Liver (tissue), 8 donors: ENCODE measurements at regions not wholly inside any gene's neighbourhood (a gene's known extent, or its start where the extent isn't known, plus 50 kb on each side); places are given as distances from the start of the nearest gene placed in this dataset.

Source experiments
- DNase-seq: peaks from one replicate; pipeline ENCODE4 v3.0.0-alpha.2; 2017; ENCODE audit warnings: low spot score
- H3K27ac ChIP-seq, 2 donors: one replicate each; pipeline ENCODE4 v1.7.0; 2013; ENCODE audit warnings: inconsistent platforms in 2 of 2, low read length in 2 of 2, control low read depth in 1 of 2, low read depth in 1 of 2, mild to moderate bottlenecking in 1 of 2
- H3K27me3 ChIP-seq, 4 donors: one replicate each; pipeline versions ENCODE4 v1.6.1 to v1.7.0; 2013; ENCODE audit warnings: low read length in 3 of 4, inconsistent platforms in 1 of 4, mild to moderate bottlenecking in 1 of 4, moderate library complexity in 1 of 4; ENCODE audit not compliant: control insufficient read depth in 4 of 4, insufficient read depth in 4 of 4
- H3K36me3 ChIP-seq, 4 donors: one replicate each; pipeline versions ENCODE4 v1.6.1 to v1.7.0; 2013; ENCODE audit warnings: low read length in 3 of 4, mild to moderate bottlenecking in 3 of 4, low read depth in 1 of 4, moderate library complexity in 1 of 4; ENCODE audit not compliant: control insufficient read depth in 4 of 4, insufficient read depth in 3 of 4
- H3K4me1 ChIP-seq, 4 donors: one replicate each; pipeline versions ENCODE4 v1.6.1 to v1.7.0; 2013; ENCODE audit warnings: low read length in 3 of 4, mild to moderate bottlenecking in 3 of 4, moderate library complexity in 1 of 4; ENCODE audit not compliant: control insufficient read depth in 4 of 4, insufficient read depth in 4 of 4
- H3K4me3 ChIP-seq, 3 donors: one replicate each; pipeline versions ENCODE4 v1.6.1 to v1.7.0; 2013; ENCODE audit warnings: low read length in 3 of 3, control low read depth in 1 of 3, low read depth in 1 of 3, mild to moderate bottlenecking in 1 of 3
- H3K9ac ChIP-seq, 2 donors: one replicate each; pipeline ENCODE4 v1.7.0; 2013; ENCODE audit warnings: low read length in 2 of 2, mild to moderate bottlenecking in 2 of 2, moderate library complexity in 2 of 2, control low read depth in 1 of 2, low read depth in 1 of 2
- H3K9me3 ChIP-seq, 4 donors: one replicate each; pipeline versions ENCODE4 v1.6.1 to v1.7.0; 2013; ENCODE audit warnings: low read length in 3 of 4; ENCODE audit not compliant: control insufficient read depth in 4 of 4
- EGR1 ChIP-seq, 2 donors: IDR thresholded peaks; 2 replicates each; pipeline ENCODE4 v1.6.1; 2016 to 2018; ENCODE audit warnings: antibody characterized with exemption in 2 of 2, low read depth in 2 of 2
- FOXA1 ChIP-seq: IDR thresholded peaks from 2 replicates; pipeline ENCODE4 v1.6.1; 2016; ENCODE audit warnings: antibody characterized with exemption
- FOXA2 ChIP-seq: IDR thresholded peaks from 2 replicates; pipeline ENCODE4 v1.6.1; 2016; ENCODE audit warnings: antibody characterized with exemption
- HNF4A ChIP-seq, 2 donors: conservative IDR thresholded peaks; 2 replicates each; pipeline ENCODE4 v1.6.1; 2016; ENCODE audit warnings: antibody characterized with exemption in 2 of 2, mild to moderate bottlenecking in 2 of 2
- HNF4G ChIP-seq: IDR thresholded peaks from 2 replicates; pipeline ENCODE4 v1.6.1; 2016; ENCODE audit warnings: antibody characterized with exemption
- JUND ChIP-seq, 2 donors: IDR thresholded peaks; 2 replicates each; pipeline ENCODE4 v1.6.1; 2016; ENCODE audit warnings: antibody characterized with exemption in 2 of 2
- NR2F2 ChIP-seq: IDR thresholded peaks from 2 replicates; pipeline ENCODE4 v1.6.1; 2016; ENCODE audit warnings: antibody characterized with exemption
- RAD21 ChIP-seq, 2 donors: IDR thresholded peaks; 2 replicates each; pipeline ENCODE4 v1.6.1; 2016; ENCODE audit warnings: antibody characterized with exemption in 2 of 2, mild to moderate bottlenecking in 2 of 2
- RXRA ChIP-seq, 2 donors: IDR thresholded peaks; 2 replicates each; pipeline ENCODE4 v1.6.1; 2017 to 2018; ENCODE audit warnings: antibody characterized with exemption in 2 of 2, mild to moderate bottlenecking in 1 of 2
- SP1 ChIP-seq: IDR thresholded peaks from 2 replicates; pipeline ENCODE4 v1.6.1; 2018; ENCODE audit warnings: antibody characterized with exemption, mild to moderate bottlenecking
- TAF1 ChIP-seq: conservative IDR thresholded peaks from 2 replicates; pipeline ENCODE4 v1.6.1; 2016; ENCODE audit warnings: antibody characterized with exemption, mild to moderate bottlenecking
- YY1 ChIP-seq: IDR thresholded peaks from 2 replicates; pipeline ENCODE4 v1.6.1; 2016; ENCODE audit warnings: antibody characterized with exemption, mild to moderate bottlenecking
- WGBS: extraction: QIAGEN DNeasy Blood & Tissue Kit; methylation state at CpG from one replicate; pipeline ENCODE4 v1.1.7; 2013; 5-methylcytosine and 5-hydroxymethylcytosine counted together
- TF ChIP-seq, protein P1 (sequence below): fragments of 150-350 bp; IDR thresholded peaks from 2 replicates; pipeline ENCODE4 v1.5.1; 2017; ENCODE audit warnings: improper control_type of control experiment, low read depth, low read length; ENCODE audit not compliant: missing input control
- TF ChIP-seq, protein P2 (sequence below): IDR thresholded peaks from 2 replicates; pipeline ENCODE4 v1.6.1; 2016; ENCODE audit warnings: antibody characterized with exemption
- donor health status: healthy.
- donor health status: healthy.
- donor health status: healthy.
- donor health status: healthy.
- donor health status: healthy.

- no peak overlapping the region for H3K9ac ChIP-seq
- no peaks in the 10 kb centered on the region for H3K27me3 ChIP-seq
- TF ChIP-seq NR2F2 (no peak), HNF4G (no peak), FOXA2 (no peak), EGR1 (IDR thresholded peaks at IDR 0.05; ENCODE audit: low read depth in 2 of 2) (no peak), JUND (IDR thresholded peaks at IDR 0.05) (no peak), TAF1 (no peak), FOXA1 (no peak), RAD21 (IDR thresholded peaks at IDR 0.05) (no peak), HNF4A (conservative IDR thresholded peaks at IDR 0.05) (no peak), SP1 (no peak)
- TF ChIP-seq, protein P1, sequence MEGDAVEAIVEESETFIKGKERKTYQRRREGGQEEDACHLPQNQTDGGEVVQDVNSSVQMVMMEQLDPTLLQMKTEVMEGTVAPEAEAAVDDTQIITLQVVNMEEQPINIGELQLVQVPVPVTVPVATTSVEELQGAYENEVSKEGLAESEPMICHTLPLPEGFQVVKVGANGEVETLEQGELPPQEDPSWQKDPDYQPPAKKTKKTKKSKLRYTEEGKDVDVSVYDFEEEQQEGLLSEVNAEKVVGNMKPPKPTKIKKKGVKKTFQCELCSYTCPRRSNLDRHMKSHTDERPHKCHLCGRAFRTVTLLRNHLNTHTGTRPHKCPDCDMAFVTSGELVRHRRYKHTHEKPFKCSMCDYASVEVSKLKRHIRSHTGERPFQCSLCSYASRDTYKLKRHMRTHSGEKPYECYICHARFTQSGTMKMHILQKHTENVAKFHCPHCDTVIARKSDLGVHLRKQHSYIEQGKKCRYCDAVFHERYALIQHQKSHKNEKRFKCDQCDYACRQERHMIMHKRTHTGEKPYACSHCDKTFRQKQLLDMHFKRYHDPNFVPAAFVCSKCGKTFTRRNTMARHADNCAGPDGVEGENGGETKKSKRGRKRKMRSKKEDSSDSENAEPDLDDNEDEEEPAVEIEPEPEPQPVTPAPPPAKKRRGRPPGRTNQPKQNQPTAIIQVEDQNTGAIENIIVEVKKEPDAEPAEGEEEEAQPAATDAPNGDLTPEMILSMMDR: no peak
- TF ChIP-seq, protein P2, sequence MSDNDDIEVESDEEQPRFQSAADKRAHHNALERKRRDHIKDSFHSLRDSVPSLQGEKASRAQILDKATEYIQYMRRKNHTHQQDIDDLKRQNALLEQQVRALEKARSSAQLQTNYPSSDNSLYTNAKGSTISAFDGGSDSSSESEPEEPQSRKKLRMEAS: no peak
- H3K4me3 ChIP-seq: no peak overlapping the region
- peaks cover 0 to 5% (median 0%) of the 10 kb centered on the region in 4 donors for H3K4me1 ChIP-seq
- 90% methylated on average over 3 of the region's 3 CpGs for WGBS
- DNase-seq: no peak
- H3K9me3 ChIP-seq: peaks cover 4 to 14% (median 6%) of the 10 kb centered on the region in 4 donors
- no peak overlapping the region for H3K27ac ChIP-seq
- H3K36me3 ChIP-seq: no peaks in the 10 kb centered on the region
Measured at GRCh38 chr6:2517401-2517800, 233.3 kb downstream of the MYLK4 start.

DNA sequence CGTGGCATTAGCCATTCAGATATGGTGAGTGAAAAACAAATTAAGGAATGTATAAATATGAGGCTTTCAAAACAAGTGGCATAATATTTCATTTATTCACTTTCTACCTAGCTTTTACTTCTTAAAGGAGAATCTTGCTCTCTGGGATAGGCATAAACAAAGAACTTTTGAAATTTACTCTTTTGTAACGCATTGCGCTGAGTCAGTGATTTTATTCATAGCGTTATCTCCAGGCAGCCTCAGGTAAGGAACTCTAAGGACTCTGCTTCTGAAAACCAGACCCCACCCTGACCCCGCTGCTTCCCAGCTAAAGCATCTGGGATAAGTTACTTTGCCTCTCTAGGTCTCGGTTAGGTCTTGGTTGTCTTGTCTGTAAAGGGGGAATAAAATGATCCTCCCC lies 234.7 kb downstream of the MYLK4 start:
- H3K27ac ChIP-seq: no peak overlapping the region

More for the DNA sequence above, 234.7 kb downstream of the MYLK4 start:
- Histone ChIP-seq H3K36me3 (no peaks in the 10 kb centered on the region), H3K4me1 (peaks cover 0 to 5% (median 0%) of the 10 kb centered on the region in 4 donors), H3K4me3 (no peak overlapping the region), H3K9me3 (peaks cover 4 to 14% (median 6%) of the 10 kb centered on the region in 4 donors), H3K27me3 (no peaks in the 10 kb centered on the region), H3K9ac (no peak overlapping the region)
- 90% methylated on average over 6 of the region's 6 CpGs for WGBS
- DNase-seq: no peak
- TF ChIP-seq, protein P2: no peak
- TF ChIP-seq RXRA (IDR thresholded peaks at IDR 0.05): no peak
- TF ChIP-seq, protein P1: no peak
- no peak for TF ChIP-seq YY1
